Endothelial cell of umbilical vein (primary cell): ENCODE measurements at regions not wholly inside any gene's neighbourhood (a gene's known extent, or its start where the extent isn't known, plus 50 kb on each side); places are given as distances from the start of the nearest gene placed in this dataset.

Experiments
- BruUV-seq: library from RNA; stranded (reverse); fragments of 400-500 nt; replicated peaks from 2 replicates; lab custom pipeline; 2021; lab: Mats Ljungman, UMichigan
- CTCF ChIA-PET: fragments of 300-600, 350-600 bp; sonication (Branson Sonifier 250); formaldehyde crosslinking; loops from one replicate; lab custom pipeline; 2021; ENCODE audit warnings: antibody characterized with exemption, inconsistent platforms; lab: Charles Lee
- POLR2A ChIA-PET: fragments of 300-600, 350-600 bp; sonication (Branson Sonifier 250); formaldehyde crosslinking; loops from one replicate; lab custom pipeline; 2021; ENCODE audit warnings: antibody characterized with exemption, inconsistent platforms; lab: Charles Lee
- DNase-seq: peaks from one replicate; pipeline ENCODE4 v3.0.0-alpha.2; 2011; ENCODE audit warnings: low read depth, low spot score
- FAIRE-seq: peaks from 2 replicates; lab custom pipeline; 2011; peaks lifted over from hg19 to GRCh38; lab: Jason Lieb, UNC
- H2AFZ ChIP-seq: 2 replicates; pipeline ENCODE4 v1.6.0; 2012; ENCODE audit warnings: low read depth, low read length, control low read depth, inconsistent platforms
- H3K27ac ChIP-seq: 2 replicates; pipeline ENCODE4 v1.5.1; 2011; ENCODE audit warnings: low read depth, mild to moderate bottlenecking, control low read depth, low read length, moderate library complexity; ENCODE audit not compliant: insufficient read depth
- H3K27me3 ChIP-seq, 2 experiments: 2 replicates each; pipeline versions ENCODE4 v1.6.0 to v1.6.1; 2011; ENCODE audit warnings: low read length in 2 of 2, mixed read lengths in 1 of 2; ENCODE audit not compliant: control insufficient read depth in 2 of 2, insufficient read depth in 2 of 2
- H3K36me3 ChIP-seq, 2 experiments: 2 replicates in 1 of 2; 3 replicates in 1 of 2; pipeline ENCODE4 v1.5.1; 2011; ENCODE audit warnings: low read length in 2 of 2, mild to moderate bottlenecking in 1 of 2, moderate library complexity in 1 of 2; ENCODE audit not compliant: control insufficient read depth in 2 of 2, insufficient read depth in 2 of 2; ENCODE audit errors: extremely low read depth in 1 of 2
- H3K4me1 ChIP-seq: 3 replicates; pipeline ENCODE4 v1.5.1; 2011; ENCODE audit warnings: mild to moderate bottlenecking, low read length; ENCODE audit not compliant: control insufficient read depth, insufficient read depth; ENCODE audit errors: extremely low read depth
- H3K4me2 ChIP-seq: 2 replicates; pipeline ENCODE4 v1.6.1; 2011; ENCODE audit warnings: low read length, control low read depth, mixed read lengths; ENCODE audit not compliant: insufficient read depth
- H3K4me3 ChIP-seq, 3 experiments: fragments of 200-600 bp in 1 of 3; sonication (generic), shearing (Covaris generic) in 1 of 3; replicated peaks in 1 of 3; 2 replicates each; pipeline ENCODE4 v1.5.1; 2011 to 2016; ENCODE audit warnings: control low read depth in 3 of 3, low read length in 3 of 3, mild to moderate bottlenecking in 2 of 3, inconsistent platforms in 1 of 3, low read depth in 1 of 3, moderate library complexity in 1 of 3; ENCODE audit not compliant: insufficient read depth in 1 of 3
- H3K79me2 ChIP-seq: 2 replicates; pipeline ENCODE4 v1.6.0; 2012; ENCODE audit warnings: low read length, inconsistent platforms; ENCODE audit not compliant: control insufficient read depth, insufficient read depth
- H3K9ac ChIP-seq: replicated peaks from 2 replicates; pipeline ENCODE3; 2011; ENCODE audit warnings: low read length, control low read depth; ENCODE audit not compliant: insufficient read depth; ENCODE audit errors: extremely low read depth
- H3K9me1 ChIP-seq: replicated peaks from 3 replicates; pipeline ENCODE4 v1.6.0; 2011; ENCODE audit warnings: mild to moderate bottlenecking, low read length; ENCODE audit not compliant: control insufficient read depth, insufficient read depth; ENCODE audit errors: extremely low read depth
- H3K9me3 ChIP-seq: replicated peaks from 2 replicates; pipeline ENCODE4 v1.5.1; 2012; ENCODE audit warnings: low read length, inconsistent platforms; ENCODE audit not compliant: control insufficient read depth, insufficient read depth
- H4K20me1 ChIP-seq: replicated peaks from 2 replicates; pipeline ENCODE3; 2011; ENCODE audit warnings: mild to moderate bottlenecking, low read length; ENCODE audit not compliant: control insufficient read depth, insufficient read depth; ENCODE audit errors: extremely low read depth
- CTCF ChIP-seq, 2 donors: IDR thresholded peaks; 1 replicate in 1 of 2; 2 replicates in 1 of 2; pipeline ENCODE4 v1.5.1; 2011; ENCODE audit warnings: low read length in 2 of 2, mild to moderate bottlenecking in 2 of 2, moderate library complexity in 2 of 2, control low read depth in 1 of 2, inconsistent platforms in 1 of 2, low read depth in 1 of 2; ENCODE audit not compliant: insufficient read depth in 1 of 2; ENCODE audit errors: extremely low read depth in 1 of 2
- EZH2 ChIP-seq: IDR thresholded peaks from 2 replicates; pipeline ENCODE4 v1.6.1; 2012; ENCODE audit warnings: borderline replicate concordance, low read depth, mild to moderate bottlenecking, moderate library complexity, low read length, inconsistent platforms; ENCODE audit not compliant: severe bottlenecking
- FOS ChIP-seq: IDR thresholded peaks from 2 replicates; pipeline ENCODE4 v1.6.1; 2011; ENCODE audit warnings: mild to moderate bottlenecking, low read length, moderate library complexity, borderline replicate concordance; ENCODE audit not compliant: insufficient read depth
- GATA2 ChIP-seq: IDR thresholded peaks from 2 replicates; pipeline ENCODE4 v1.7.0; 2011; ENCODE audit warnings: low read depth, mild to moderate bottlenecking, moderate library complexity, mixed read lengths, low read length; ENCODE audit not compliant: insufficient read length, insufficient read depth
- JUN ChIP-seq: IDR thresholded peaks from 2 replicates; pipeline ENCODE4 v1.6.1; 2011; ENCODE audit warnings: borderline replicate concordance, low read depth; ENCODE audit not compliant: insufficient read length, insufficient read depth
- MYC ChIP-seq: IDR thresholded peaks from one replicate; pipeline ENCODE4 v1.6.1; 2011; ENCODE audit warnings: mild to moderate bottlenecking, low read depth, low read length
- POLR2AphosphoS5 ChIP-seq: IDR thresholded peaks from 2 replicates; pipeline ENCODE4 v1.6.1; 2012; ENCODE audit warnings: low read depth, mild to moderate bottlenecking, control low read depth, low read length, moderate library complexity; ENCODE audit not compliant: insufficient read depth
- dilution Hi-C: fragments of 300-500 bp; cut with MboI; formaldehyde crosslinking; loops from one replicate; pipeline ENCODE4 v1.15.0; 2019; ENCODE audit warnings: low sequenced_read_pairs; ENCODE audit not compliant: extremely low pct_ligation_motif_present
- intact Hi-C: fragments of 100-400 bp; cut with micrococcal nuclease; formaldehyde crosslinking; loops from one replicate; pipeline ENCODE4 v1.10.0; 2022

GRCh38 chr2:38178119-38178518 is 102.2 kb upstream of the CYP1B1 start:
- H3K36me3 ChIP-seq = no peaks in the 10 kb centered on the region
- FAIRE-seq (no peak), DNase-seq (no peak)
- no peak overlapping the region for H3K27ac ChIP-seq
- no peak overlapping the region for H3K4me2 ChIP-seq
- H4K20me1 ChIP-seq = no peaks in the 10 kb centered on the region
- no TSS peak for BruUV-seq
- no peak overlapping the region for H3K4me3 ChIP-seq
- POLR2A ChIA-PET = no interaction called here
- dilution Hi-C loops (no loop called here), intact Hi-C loops (no loop called here)
- no peaks in the 10 kb centered on the region for H3K79me2 ChIP-seq
- H3K9me3 ChIP-seq = no peaks in the 10 kb centered on the region
- H3K9ac ChIP-seq = no peak overlapping the region
- TF ChIP-seq FOS = no peak
- no peak for TF ChIP-seq POLR2AphosphoS5
- TF ChIP-seq GATA2 = no peak
- TF ChIP-seq MYC = no peak
- no peak for TF ChIP-seq EZH2
- H3K9me1 ChIP-seq = no peaks in the 10 kb centered on the region
- CTCF ChIA-PET = interaction anchor here (1.2 kb wide), 1 partner anchor 11 kb away, joined by 3 read pairs; no protein-coding TSS in a partner anchor
- H3K4me1 ChIP-seq = no peaks in the 10 kb centered on the region
- H2AFZ ChIP-seq = no peak overlapping the region
- H3K27me3 ChIP-seq = no peaks in the 10 kb centered on the region

GRCh38 chr2:38176619-38177021 is 100.7 kb upstream of the CYP1B1 start:
- Histone ChIP-seq H3K9ac (no peak overlapping the region), H3K79me2 (no peaks in the 10 kb centered on the region), H4K20me1 (no peaks in the 10 kb centered on the region), H3K4me1 (no peaks in the 10 kb centered on the region), H3K9me1 (no peaks in the 10 kb centered on the region), H3K9me3 (no peaks in the 10 kb centered on the region), H3K27me3 (no peaks in the 10 kb centered on the region), H3K4me2 (no peak overlapping the region), H3K4me3 (no peak overlapping the region), H2AFZ (no peak overlapping the region), H3K27ac (no peak overlapping the region), H3K36me3 (no peaks in the 10 kb centered on the region)
- ChIA-PET POLR2A (no interaction called here), CTCF (no interaction called here)
- FAIRE-seq (no peak), DNase-seq (no peak)
- dilution Hi-C loops (no loop called here), intact Hi-C loops (no loop called here)
- BruUV-seq = no TSS peak
- no peak for TF ChIP-seq CTCF (IDR thresholded peaks at IDR 0.05; ENCODE audit: extremely low read depth in 1 of 2, insufficient read depth in 1 of 2, low read depth in 1 of 2, low read length in 2 of 2)
- no peak for TF ChIP-seq POLR2AphosphoS5
- TF ChIP-seq JUN = no peak
- no peak for TF ChIP-seq MYC
